ENCODE measurements at regions not wholly inside any gene's neighbourhood (a gene's known extent, or its start where the extent isn't known, plus 50 kb on each side); places are given as distances from the start of the nearest gene placed in this dataset.
"Not testable (repeated sequence)": the region's sequence is repeated elsewhere in the genome, so short reads cannot be mapped to it uniquely, and the experiment has no call there.

DNA sequence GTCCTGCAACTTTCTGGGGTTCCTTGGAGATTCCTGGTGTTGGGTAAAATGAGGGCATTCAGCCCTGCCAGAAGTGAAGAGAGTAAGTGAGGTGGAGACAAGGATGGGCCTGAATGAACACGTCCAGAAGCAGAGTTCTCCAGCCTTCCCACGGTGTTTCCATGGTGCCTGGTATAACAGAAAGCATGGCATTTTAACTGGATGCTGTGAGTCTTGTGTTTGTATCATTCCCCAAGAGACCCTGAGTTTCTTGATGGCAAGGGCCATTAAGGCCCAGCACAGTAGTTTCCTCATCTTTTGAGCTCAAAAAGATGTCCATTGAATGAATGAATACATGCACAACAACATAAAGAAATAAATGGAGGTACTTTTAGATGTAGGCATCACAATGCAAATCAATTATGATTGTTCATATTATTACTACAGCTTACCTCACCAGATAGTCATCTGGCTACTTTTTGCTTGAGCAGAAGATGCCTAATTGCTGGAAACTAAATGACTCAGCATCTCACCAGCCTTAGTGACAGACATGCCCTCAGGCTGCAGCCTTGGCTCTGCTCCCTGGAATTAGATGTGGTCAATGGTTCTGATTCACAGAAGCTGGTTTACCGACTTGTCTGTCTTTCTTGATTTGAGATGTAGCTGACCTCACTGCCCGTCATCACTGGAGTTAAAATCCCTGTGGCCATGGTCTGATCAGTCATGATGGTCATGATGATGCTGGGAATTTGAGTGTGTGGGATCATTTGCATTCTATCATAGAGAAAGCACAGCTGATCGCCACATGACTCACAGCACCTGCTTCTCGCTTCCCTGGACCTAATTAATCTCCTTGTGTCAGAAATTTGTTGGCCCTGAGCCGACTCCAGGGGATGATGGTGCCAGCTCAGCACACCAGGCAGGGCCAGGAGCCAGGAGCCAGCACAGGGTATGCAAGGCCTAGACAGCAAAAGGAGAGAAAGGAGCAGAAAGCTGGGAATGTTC lies 83.9 kb downstream of the CXCL12 start:
- DNase-seq, result peak; percentile 93

DNA sequence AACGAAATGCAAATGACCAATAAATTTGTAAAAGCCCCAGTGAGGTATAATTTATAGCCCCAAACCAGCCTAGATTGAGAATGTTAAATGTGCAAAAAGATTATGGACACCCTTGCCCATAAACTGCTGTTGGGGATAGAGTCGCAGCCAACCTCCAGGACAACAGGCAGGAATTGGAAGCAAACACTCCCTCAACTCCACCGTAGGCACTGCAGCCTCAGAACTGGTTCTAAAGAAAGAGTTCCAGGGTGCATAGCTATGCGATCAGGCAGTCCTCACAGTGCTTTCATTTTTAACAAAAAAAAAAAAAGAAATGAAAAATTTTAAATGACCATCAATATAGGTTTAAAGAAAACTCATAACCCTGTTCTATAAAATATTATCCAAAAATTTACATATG lies 86.2 kb downstream of the CXCL12 start:
- no peak for DNase-seq

DNA sequence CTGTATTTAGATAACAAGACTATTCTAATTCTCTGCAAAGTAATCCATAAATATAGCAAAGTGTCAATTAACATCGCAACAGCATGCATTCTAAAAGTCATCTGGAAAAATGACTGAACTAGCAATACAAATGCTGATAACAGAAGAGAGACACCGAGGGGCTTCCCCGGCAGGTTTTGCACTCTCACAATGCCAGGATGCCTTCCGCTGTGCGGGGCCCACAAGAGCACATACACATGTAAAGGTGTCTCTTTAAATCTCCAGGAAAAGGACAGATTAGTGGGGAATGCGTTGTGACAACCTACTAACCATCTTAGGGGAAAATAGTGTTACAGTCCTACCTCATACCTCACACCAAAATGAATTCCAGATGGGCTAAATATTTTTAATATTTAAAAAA lies 86.9 kb downstream of the CXCL12 start:
- no peak for DNase-seq

DNA sequence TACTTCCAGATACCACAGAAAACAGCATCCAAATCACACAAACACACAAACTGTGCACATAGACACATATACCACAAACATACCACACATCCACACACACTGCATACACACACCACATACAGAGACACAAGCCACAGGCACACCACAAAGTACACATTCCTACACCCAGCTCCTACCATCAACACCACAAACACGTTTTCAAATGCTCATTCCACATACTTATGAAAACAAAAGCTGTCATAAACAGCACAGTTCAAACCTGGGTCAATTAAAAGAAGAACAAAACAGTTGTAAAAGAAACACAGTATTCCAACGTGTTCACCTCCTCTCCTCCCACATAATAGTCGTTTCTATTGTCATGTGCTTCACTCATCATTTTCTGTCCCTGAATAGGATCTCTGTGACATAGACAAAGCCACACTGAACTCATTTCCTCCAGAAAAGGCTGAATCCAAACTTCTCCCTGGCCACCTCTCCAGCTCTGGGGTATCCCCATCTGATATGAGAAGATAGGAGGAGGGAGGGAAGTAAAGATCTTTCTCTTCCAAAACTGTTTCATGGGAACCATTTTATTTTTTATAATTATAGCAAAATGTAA lies 89.2 kb downstream of the CXCL12 start:
- DNase-seq, result no peak

DNA sequence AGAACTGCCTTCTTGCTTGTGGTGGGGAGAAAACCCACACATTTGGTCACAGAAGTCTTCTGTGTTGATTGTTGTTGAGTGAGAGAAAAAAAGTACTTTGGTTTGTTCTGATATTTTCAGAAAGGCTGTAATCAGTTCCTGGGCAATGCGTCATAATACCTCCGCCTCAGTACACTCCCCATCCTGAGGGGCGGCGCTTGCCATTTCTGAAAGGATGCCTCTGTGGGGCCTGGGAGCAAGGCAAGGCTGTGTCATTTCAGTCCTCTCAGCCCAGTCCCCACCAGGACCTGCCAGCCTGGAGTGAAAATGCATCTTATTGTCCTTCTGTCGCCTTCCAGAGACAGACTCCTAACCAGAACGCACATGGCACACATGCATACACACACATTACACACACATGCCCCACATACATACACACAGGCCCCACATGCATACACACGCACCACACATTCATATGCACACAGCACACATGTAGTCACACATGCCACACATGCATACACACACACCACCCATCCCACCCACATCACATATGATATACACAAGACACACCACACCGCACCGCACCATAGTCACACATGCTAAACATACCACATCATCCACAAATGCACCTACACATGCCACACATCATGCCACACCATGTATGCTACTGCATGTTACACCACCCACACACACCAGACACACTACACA lies 90.0 kb downstream of the CXCL12 start:
- no peak for DNase-seq

DNA sequence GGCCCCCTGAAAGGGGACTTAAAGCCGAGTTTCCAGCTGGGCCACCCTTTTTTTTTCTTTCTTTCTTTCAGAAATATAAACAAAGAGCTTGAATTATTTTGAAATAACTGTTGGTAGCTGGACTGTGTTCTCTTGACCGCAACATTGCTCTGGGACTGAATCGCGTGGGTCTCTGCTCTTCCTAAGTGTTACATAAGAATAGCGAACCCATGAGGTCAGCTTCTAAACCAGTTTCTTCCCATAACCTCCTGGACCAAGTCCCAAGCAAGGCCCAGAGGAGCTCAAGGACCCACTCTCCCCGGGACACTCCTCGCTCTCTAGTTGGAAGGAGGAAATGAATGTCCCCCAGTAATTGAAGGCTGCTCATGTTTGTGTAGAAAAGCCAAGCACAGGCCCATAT lies 91.1 kb downstream of the CXCL12 start:
- no peak for DNase-seq

DNA sequence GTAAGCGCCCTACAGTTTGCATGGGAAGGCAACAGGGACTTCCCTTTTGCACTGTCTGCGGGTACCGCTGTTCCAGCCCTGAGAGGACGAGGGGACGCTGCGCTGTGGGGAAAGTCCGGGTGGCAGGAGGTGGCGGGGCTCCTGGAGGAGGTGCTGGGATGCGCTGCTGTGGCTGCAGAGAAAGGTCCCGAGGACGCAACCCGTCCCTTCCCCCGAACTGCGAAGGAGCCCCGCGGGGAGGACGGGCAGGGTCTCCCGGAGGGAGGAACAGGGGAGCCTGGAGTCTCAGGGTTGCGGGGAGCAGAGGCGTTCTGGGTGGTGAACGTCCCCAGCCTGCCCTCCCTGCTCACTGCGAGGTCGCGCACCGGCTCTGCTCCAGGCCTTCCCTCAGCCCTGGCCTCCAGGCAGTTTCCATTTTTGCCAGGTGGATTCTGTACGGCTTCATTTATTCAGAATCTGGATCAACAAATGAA lies 91.6 kb downstream of the CXCL12 start:
- no peak for DNase-seq

DNA sequence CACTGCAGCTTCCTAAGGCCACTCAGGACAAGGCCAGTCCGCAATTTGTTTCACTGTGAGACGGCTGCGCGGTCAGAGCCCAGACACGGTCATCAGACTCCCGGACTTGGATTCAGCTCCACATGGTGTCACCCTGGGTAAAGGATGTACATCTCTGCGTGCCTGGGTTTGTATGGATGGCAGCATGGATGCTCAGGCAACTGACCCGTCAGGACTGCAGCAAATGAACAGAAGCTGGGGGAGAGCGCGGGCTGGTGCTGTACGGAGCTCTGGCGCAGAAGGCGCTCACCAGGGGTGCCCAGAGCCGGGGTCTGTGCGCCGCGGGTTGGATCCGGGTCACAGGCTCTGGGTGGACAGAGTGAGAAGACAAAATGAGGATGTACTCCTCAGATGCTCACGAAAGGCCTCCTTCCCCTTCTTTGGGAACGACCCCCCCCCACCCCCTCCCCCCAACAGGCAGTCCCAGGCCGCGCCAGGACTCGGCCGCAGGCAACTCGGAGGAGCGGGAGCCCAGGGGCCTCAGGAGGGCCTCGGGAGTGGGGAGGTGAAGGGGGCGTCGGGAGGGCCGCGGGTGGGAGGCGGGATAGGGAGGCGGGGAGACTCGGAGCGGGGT lies 92.4 kb downstream of the CXCL12 start:
- DNase-seq, result no peak

DNA sequence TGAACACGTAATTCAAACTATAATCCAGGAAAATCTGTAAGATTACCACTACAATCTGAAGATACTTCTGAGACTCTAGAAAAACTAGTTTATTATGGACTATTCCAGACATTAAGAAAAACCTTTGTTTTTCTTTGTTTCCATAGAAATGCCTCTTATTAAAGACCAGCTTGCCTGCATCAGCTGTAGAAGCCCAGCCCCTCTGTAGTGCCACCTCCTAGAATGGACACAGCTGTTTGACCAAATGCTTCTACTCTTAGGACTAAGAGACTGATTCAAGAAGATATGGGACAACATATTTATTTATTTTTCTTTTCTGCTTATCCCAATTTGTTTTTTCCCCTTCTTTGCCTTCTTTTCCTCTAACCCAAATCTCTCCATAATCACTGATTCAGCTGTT lies 93.8 kb downstream of the CXCL12 start:
- DNase-seq, result no peak

DNA sequence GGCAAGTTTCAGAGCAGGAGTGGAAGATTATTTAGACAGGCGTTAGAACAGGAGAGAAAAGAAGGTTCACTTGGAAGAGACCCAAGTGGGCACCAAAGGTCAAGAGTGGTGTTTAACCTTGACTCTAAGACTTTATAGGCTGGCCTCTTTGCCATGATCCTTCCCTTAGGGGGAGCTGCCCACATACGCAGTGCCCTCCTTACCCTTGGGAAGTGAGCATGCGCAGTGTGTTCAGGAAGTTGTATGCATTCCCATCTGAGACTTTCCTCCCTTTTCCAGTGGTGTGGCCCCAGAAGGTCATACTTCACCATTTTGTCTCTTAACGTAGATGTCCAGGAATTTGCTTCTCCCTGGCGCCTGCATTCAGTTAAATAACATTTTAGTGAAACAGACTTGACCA lies 95.8 kb downstream of the CXCL12 start:
- no peak for DNase-seq

DNA sequence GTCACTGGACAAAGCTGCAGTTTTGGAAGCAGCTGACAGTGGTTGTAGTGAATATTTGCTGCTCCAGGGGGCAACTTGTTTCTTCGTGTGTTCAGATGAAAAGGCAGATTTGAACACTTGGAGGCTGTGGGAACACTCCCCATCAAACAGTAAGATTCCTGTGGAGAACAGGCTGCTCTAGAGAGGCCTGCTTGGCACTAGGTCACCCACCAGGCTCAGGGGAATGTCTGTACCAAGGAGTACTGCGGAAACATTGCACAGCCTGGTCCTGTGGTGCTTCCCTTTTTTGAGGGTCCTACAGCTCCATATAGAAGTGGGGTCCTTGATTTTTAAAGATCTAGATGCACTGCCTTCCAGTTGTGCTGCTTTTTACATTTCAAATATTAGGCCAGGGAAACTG lies 97.5 kb downstream of the CXCL12 start:
- no peak for DNase-seq

DNA sequence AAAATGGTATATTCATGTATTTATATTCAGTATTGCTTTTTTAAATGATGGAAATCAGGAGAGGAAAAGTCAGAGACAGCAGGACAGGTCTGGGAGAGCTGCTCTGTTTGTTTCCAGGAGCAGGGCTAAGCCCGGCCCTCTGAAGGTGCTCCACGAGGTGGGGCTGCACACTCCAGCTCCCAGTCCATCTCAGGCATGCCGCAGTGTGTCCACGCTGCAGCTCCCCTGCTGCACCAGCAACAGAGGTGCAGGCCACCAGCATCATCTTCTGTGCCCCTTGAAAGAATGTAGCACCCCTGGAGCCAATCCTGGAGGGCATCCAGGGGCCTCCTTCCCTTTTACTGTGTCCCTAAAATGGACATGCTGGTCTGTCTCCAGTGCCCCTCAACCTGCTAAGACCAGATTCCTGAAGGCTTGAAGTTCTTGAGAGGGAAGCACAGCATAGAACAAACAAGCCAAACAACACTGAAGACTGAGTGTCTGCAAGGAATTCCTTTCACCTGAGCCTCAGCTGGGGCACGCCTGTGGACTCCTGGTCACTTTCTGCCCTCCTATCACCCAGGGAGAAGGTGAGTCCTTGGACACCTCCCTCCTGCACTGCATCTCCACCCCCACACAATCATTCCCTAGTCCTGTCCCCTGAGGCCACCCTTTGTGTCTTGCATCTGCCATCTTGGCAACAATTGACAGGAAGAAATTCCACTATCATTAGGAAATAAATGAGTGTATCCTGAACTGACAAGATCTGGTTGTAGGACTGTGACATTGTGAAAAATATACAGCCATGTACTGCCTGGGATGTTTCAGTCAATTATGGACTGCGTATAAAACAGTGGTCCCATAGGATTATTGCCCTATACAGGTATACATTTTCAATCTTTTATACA lies 100.5 kb downstream of the CXCL12 start:
- DNase-seq, result no peak

DNA sequence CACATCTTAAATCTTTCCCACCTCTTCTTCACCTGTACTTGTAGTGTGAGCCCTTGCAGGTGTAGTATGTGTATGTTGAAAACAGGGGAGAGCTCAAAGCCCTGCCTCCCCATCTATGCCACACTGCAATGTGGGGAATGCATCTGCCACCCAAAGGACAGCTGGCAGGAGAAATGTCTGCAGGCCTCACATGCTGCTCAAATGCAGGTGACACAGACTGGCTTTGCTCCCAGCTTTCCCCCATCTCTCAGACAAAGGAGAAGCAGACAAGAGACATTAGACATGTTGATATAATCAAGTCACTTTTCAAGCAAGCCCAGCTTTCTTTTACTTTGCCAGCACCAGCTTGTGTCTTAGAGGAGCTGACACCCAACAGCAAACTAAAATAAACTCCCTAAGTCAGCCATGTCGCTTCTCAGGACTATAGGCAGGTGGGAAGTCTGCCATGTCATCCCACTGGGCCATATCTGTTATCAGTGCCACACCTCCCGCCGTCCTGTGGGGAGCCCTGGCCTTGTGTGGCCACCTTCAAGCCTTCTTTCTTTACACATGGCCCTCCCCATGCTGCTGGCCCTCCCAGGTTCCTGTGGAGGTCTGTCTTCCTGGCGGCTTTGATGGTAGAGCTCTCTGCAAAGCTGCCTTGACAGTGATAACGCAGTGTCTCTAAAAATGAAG lies 102.1 kb downstream of the CXCL12 start:
- no peak for DNase-seq

DNA sequence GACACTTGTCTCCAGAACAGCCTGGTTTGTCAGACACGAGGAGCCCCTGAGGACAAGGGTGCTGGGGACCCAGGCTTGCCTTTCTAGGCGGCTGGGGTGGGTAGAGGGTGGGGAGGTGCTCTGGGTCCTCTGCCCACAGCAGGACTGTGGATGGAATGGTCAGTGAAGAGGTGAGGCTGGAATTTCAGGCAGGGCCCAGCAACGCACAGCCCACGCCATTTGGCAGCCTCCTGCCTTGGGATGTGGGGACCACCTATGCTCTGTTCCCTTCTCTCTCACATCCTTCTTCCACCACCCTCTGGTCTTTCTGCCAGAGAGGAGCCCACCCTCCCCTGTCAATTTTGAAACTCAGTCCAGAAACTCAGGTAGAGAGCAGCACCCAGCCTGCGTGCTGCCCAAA lies 103.2 kb downstream of the CXCL12 start:
- DNase-seq, result no peak

DNA sequence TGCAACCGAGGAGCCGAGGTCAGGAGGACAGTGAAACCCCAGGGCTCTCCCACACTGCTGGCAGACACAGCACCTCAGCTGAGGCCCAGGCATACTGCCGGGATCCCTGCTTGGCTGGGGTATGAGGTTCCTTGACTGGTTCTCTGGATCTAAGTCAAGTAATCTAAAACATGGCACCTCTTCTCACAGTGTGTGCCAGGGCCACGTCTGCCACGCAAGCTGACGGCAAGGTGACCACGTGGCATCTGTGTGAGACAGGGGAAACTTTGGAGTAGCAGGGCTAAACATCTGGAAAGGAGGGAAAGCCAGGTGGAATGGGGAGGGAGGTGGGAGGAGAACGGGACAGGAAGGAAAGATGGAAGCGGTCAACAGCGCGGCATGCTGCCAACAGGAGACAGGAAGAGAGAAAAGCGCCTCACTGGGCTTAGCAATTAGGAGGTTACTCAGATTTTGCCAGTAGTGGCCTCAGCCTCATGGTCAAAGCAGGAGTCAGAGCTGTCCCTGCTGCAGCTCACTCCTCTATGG lies 103.7 kb downstream of the CXCL12 start:
- no peak for DNase-seq

DNA sequence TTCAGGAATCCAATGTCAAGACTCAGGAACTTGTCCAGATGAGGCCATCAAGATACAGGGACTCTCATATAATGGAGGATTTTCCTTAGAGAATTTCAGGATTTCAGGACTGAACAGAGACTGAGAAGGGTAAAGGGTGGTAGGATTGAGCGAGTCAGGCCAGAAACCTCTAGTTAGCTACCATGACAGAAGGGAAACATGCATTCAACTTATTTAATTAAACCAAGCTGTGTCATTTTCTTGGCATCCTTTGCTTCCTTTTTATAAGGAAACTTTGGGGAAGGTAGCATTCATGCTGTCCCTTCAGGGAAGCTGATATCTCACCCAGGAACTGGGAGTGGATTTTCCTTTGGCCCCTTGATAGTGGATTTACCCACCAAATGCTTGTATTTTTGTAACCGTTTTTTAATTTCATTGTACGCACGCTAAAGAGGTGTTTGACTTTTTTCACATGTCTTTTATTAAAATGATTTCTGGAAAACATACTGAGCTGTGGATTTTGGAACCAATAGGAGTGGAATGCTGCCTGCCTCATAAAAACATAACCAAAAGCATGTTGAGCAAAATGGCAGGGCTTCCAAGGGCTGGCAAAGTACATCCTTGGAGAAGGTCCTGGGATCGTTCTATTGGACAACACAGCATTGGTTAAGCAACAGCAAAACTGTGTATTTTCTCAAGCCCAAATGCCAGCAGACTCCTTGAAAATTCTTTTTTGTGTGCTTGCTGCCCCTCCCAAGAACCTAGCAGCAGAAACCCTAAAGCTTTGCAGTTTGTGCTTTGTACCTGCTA lies 104.5 kb downstream of the CXCL12 start:
- no peak for DNase-seq

DNA sequence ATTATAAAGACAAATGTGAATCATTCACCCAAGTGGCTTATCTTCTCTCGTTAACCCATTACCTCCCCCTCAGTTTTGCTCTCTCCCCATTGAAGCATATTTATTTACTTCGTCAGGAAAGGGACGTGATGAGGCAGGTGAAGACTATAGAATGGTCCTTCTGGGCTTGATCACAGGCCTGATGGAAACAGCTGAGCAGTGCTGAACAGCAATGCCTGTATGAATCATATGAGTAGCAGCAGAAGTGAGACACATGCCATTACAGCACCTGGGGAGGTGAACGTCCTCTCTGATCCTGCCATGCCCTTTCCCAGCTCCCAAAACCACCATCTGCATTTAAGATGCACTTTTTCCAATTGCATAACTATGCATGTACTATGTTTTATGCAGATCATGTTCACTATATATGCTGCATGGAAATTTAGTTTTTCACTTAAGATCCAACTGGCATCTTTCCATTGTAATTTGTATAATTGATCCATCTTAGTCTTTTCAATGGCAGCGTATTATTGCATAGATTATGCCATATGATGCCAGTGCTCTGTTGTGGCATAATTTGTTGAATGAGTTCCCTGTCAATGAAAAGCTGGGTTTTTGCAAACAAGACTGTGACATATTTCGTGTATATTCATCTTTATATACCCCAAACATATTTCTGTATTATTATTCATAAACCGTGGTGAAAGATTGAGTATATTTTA lies 105.3 kb downstream of the CXCL12 start:
- no peak for DNase-seq

DNA sequence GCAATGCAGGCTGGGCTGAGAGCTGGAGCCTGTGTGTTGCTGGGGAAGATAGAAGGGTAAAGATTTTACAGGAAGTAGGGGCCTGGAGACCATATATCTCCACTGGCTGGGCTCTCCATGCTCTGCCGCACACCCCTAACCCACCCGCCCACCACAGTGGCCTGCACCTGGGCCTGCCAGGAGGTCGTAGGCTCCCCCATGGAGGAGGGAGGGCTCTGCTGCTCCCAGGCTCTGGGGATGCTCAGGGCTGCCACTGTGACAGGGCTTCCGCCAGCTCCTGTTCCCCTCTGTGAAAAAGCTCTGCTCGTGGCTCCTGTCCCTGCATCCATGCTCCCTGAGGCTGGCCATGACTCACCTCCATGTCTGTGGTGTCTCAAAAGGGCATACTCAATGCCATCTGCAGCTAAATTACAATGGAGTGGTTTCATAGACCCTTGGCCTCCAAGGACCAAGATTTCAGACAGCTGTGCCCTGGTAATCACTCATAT lies 106.0 kb downstream of the CXCL12 start:
- DNase-seq, result no peak

DNA sequence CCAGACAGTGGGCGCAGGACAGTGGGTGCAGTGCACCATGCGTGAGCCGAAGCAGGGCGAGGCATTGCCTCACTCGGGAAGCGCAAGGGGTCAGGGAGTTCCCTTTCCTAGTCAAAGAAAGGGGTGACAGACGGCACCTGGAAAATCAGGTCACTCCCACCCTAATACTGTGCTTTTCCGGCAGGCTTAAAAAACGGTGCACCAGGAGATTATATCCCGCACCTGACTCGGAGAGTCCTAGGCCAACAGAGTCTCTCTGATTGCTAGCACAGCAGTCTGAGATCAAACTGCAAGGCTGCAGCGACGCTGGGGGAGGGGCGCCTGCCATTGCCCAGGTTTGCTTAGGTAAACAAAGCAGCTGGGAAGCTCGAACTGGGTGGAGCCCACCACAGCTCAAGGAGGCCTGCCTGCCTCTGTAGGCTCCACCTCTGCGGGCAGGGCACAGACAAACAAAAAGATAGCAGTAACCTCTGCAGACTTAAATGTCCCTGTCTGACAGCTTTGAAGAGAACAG lies 116.4 kb downstream of the CXCL12 start:
- DNase-seq, result not testable (repeated sequence)
